Chondrocyte (in vitro differentiated cells): ENCODE measurements at regions not wholly inside any gene's neighbourhood (a gene's known extent, or its start where the extent isn't known, plus 50 kb on each side); places are given as distances from the start of the nearest gene placed in this dataset.

Experiments
- DNase-seq: peaks from one replicate; pipeline ENCODE4 v3.0.0; 2021; ENCODE audit warnings: mixed read lengths, low spot score
- H3K27ac Mint-ChIP-seq: one replicate; pipeline ENCODE4 v1.8.0; 2021; ENCODE audit warnings: mild to moderate bottlenecking, moderate library complexity, mixed read lengths; ENCODE audit not compliant: unreplicated experiment
- H3K27me3 Mint-ChIP-seq: 2 replicates; pipeline ENCODE4 v1.8.0; 2021; ENCODE audit warnings: low read depth, mixed read lengths
- H3K36me3 Mint-ChIP-seq: 2 replicates; pipeline ENCODE4 v1.8.0; 2021; ENCODE audit warnings: low read depth, mixed read lengths
- H3K4me1 Mint-ChIP-seq: 2 replicates; pipeline ENCODE4 v1.8.0; 2021; ENCODE audit warnings: low read depth, mild to moderate bottlenecking, mixed read lengths
- H3K4me3 Mint-ChIP-seq: one replicate; pipeline ENCODE4 v1.8.0; 2021; ENCODE audit warnings: mild to moderate bottlenecking, moderate library complexity, mixed read lengths; ENCODE audit not compliant: unreplicated experiment
- H3K9me3 Mint-ChIP-seq: 2 replicates; pipeline ENCODE4 v1.8.0; 2021; ENCODE audit warnings: low read depth, mixed read lengths
- CTCF ChIP-seq: fragments of 200-600 bp; sonication (generic); IDR thresholded peaks from 2 replicates; pipeline ENCODE4 v1.5.0; 2021; ENCODE audit warnings: antibody characterized with exemption, mild to moderate bottlenecking, moderate library complexity

GRCh38 chr10:33631991-33632390, 297.5 kb upstream of the NRP1 start:
- no peak for DNase-seq
- TF ChIP-seq CTCF: no peak
- Mint-ChIP-seq H3K36me3 (no peaks in the 10 kb centered on the region), H3K4me3 (no peak overlapping the region), H3K4me1 (no peaks in the 10 kb centered on the region), H3K9me3 (no peaks in the 10 kb centered on the region), H3K27me3 (no peaks in the 10 kb centered on the region), H3K27ac (no peak overlapping the region)

- no peak for TF ChIP-seq CTCF
- no peaks in the 10 kb centered on the region for H3K4me1 Mint-ChIP-seq
- DNase-seq: no peak
- no peak overlapping the region for H3K4me3 Mint-ChIP-seq
- no peak overlapping the region for H3K27ac Mint-ChIP-seq
- no peaks in the 10 kb centered on the region for H3K27me3 Mint-ChIP-seq
- no peaks in the 10 kb centered on the region for H3K9me3 Mint-ChIP-seq
- H3K36me3 Mint-ChIP-seq: no peaks in the 10 kb centered on the region
These were observed 296.3 kb upstream of the NRP1 start for GRCh38 chr10:33630761-33631160.

GRCh38 chr10:33627611-33628010, 293.1 kb upstream of the NRP1 start:
- TF ChIP-seq CTCF: no peak
- no peaks in the 10 kb centered on the region for H3K27me3 Mint-ChIP-seq
- H3K27ac Mint-ChIP-seq: no peak overlapping the region
- no peak overlapping the region for H3K4me3 Mint-ChIP-seq
- no peaks in the 10 kb centered on the region for H3K9me3 Mint-ChIP-seq
- no peaks in the 10 kb centered on the region for H3K36me3 Mint-ChIP-seq
- no peaks in the 10 kb centered on the region for H3K4me1 Mint-ChIP-seq
- no peak for DNase-seq

- Mint-ChIP-seq H3K27me3 (no peaks in the 10 kb centered on the region), H3K4me1 (no peaks in the 10 kb centered on the region), H3K9me3 (no peaks in the 10 kb centered on the region), H3K27ac (no peak overlapping the region), H3K36me3 (no peaks in the 10 kb centered on the region), H3K4me3 (no peak overlapping the region)
- DNase-seq: no peak
- no peak for TF ChIP-seq CTCF
These were observed 292.5 kb upstream of the NRP1 start for GRCh38 chr10:33626798-33627466.

GRCh38 chr10:33623669-33624068, 289.2 kb upstream of the NRP1 start:
- DNase-seq: no peak
- H3K4me1 Mint-ChIP-seq: no peaks in the 10 kb centered on the region
- H3K27me3 Mint-ChIP-seq: no peaks in the 10 kb centered on the region
- H3K4me3 Mint-ChIP-seq: no peak overlapping the region
- no peaks in the 10 kb centered on the region for H3K36me3 Mint-ChIP-seq
- H3K27ac Mint-ChIP-seq: no peak overlapping the region
- no peak for TF ChIP-seq CTCF
- H3K9me3 Mint-ChIP-seq: no peaks in the 10 kb centered on the region
